KMS-11 (cell line): ENCODE measurements at regions not wholly inside any gene's neighbourhood (a gene's known extent, or its start where the extent isn't known, plus 50 kb on each side); places are given as distances from the start of the nearest gene placed in this dataset.

ENCODE experiments used
- H2AFZ ChIP-seq: fragments of 200-600 bp; sonication (generic); 2 replicates; pipeline ENCODE4 v1.6.1; 2016; ENCODE audit warnings: antibody characterized with exemption, mixed run types, low read depth
- H3K27ac ChIP-seq: fragments of 200-600 bp; sonication (generic); 2 replicates; pipeline ENCODE4 v1.6.1; 2016; ENCODE audit warnings: mild to moderate bottlenecking, mixed run types
- H3K27me3 ChIP-seq: fragments of 200-600 bp; sonication (generic); 2 replicates; pipeline ENCODE4 v1.6.1; 2017; ENCODE audit warnings: mild to moderate bottlenecking, low read depth, mixed run types, moderate library complexity; ENCODE audit not compliant: insufficient read depth
- H3K36me3 ChIP-seq: fragments of 200-600 bp; sonication (generic); 2 replicates; pipeline ENCODE4 v1.6.1; 2017; ENCODE audit warnings: mild to moderate bottlenecking, mixed run types; ENCODE audit not compliant: insufficient read depth
- H3K4me1 ChIP-seq: fragments of 200-600 bp; sonication (generic); 2 replicates; pipeline ENCODE4 v1.6.1; 2016; ENCODE audit warnings: mild to moderate bottlenecking, low read depth, mixed run types; ENCODE audit not compliant: poor library complexity, severe bottlenecking
- H3K4me2 ChIP-seq: fragments of 200-600 bp; sonication (generic); 2 replicates; pipeline ENCODE4 v1.7.0; 2016; ENCODE audit warnings: mild to moderate bottlenecking, mixed run types
- H3K4me3 ChIP-seq: fragments of 200-600 bp; sonication (generic); IDR thresholded peaks from 2 replicates; pipeline ENCODE4 v1.6.1; 2017; ENCODE audit warnings: low read depth, low read length, mixed read lengths; ENCODE audit not compliant: insufficient read depth
- H3K79me2 ChIP-seq: fragments of 200-600 bp; sonication (generic); 2 replicates; pipeline ENCODE4 v1.6.1; 2016; ENCODE audit warnings: low read depth, mixed run types; ENCODE audit not compliant: insufficient read depth
- H3K9ac ChIP-seq: fragments of 200-600 bp; sonication (generic); 2 replicates; pipeline ENCODE4 v1.6.1; 2016; ENCODE audit warnings: mild to moderate bottlenecking, mixed run types
- H4K20me1 ChIP-seq: fragments of 200-600 bp; sonication (generic); 2 replicates; pipeline ENCODE4 v1.6.1; 2016; ENCODE audit warnings: mild to moderate bottlenecking, mixed run types; ENCODE audit not compliant: insufficient read depth
- TF ChIP-seq, protein P1 (sequence below): fragments of 200-600 bp; sonication (generic); conservative IDR thresholded peaks from 2 replicates; pipeline ENCODE4 v1.6.1; 2017; ENCODE audit warnings: low read depth, mild to moderate bottlenecking, antibody characterized with exemption, low read length, moderate library complexity, mixed read lengths

DNA sequence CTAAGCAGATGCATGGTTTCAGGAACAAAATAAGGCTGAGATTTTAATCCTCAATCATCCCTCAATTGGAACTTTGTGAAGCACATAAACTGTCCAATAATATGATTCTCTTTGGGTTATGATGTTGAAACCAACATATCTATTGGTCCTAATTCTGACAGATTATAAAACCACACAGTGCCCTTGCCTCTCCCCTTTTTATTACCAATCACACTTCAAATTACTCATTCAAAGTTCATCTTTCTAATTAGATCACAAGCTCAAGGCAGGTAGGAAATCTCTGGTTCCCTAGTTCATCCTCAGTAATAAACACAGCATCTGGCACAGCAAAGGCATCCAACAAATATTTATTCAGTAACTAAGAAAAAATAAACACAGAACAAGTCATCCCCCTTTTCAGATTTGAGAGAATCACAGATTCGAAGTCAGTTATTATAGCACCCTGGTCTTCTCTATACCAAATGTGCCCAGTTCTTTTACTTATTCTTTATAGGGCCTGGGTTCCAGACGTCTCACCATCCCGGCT, 611.6 kb downstream of the INSC start:
- Histone ChIP-seq H4K20me1 (no peaks in the 10 kb centered on the region), H3K4me2 (no peak overlapping the region), H3K27me3 (no peaks in the 10 kb centered on the region), H3K79me2 (no peaks in the 10 kb centered on the region), H3K9ac (no peak overlapping the region), H3K4me1 (no peaks in the 10 kb centered on the region), H2AFZ (no peak overlapping the region), H3K27ac (no peak overlapping the region), H3K4me3 (no peak overlapping the region), H3K36me3 (no peaks in the 10 kb centered on the region)
- TF ChIP-seq, protein P1, sequence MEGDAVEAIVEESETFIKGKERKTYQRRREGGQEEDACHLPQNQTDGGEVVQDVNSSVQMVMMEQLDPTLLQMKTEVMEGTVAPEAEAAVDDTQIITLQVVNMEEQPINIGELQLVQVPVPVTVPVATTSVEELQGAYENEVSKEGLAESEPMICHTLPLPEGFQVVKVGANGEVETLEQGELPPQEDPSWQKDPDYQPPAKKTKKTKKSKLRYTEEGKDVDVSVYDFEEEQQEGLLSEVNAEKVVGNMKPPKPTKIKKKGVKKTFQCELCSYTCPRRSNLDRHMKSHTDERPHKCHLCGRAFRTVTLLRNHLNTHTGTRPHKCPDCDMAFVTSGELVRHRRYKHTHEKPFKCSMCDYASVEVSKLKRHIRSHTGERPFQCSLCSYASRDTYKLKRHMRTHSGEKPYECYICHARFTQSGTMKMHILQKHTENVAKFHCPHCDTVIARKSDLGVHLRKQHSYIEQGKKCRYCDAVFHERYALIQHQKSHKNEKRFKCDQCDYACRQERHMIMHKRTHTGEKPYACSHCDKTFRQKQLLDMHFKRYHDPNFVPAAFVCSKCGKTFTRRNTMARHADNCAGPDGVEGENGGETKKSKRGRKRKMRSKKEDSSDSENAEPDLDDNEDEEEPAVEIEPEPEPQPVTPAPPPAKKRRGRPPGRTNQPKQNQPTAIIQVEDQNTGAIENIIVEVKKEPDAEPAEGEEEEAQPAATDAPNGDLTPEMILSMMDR, result no peak

DNA sequence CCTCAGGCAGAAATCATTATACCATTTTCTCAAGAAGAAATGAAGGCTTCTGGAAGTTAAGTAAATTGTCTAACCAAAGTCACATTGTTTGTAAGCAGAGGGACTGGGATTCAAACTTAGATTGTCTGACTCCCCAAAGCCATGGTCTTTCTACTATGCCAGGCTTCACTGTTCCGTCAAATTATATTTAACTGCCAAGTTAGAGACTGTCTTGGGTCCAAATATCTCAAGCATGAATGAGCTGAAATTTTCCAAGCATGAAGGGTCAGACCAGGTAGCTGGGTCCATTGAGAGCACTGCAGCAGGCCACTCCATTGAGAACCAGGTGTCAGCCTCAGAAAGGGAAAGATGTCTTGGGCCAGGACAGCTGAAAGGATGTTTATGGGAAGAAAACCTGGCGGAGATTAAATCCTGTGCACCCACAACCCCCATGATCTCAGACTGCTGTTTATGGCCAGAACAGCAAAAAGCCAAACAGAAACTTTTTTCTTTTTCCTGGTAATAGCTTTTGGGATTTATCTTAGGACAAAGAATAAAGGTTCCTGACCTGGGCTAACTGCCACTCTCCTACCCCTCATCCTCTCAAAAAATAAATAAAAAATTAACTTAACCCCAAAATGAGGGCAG, 612.3 kb downstream of the INSC start:
- H3K27ac ChIP-seq, result no peak overlapping the region
- H3K79me2 ChIP-seq, result no peaks in the 10 kb centered on the region
- H3K4me2 ChIP-seq, result no peak overlapping the region
- no peaks in the 10 kb centered on the region for H3K4me1 ChIP-seq
- H3K4me3 ChIP-seq, result no peak overlapping the region
- H3K27me3 ChIP-seq, result no peaks in the 10 kb centered on the region
- no peaks in the 10 kb centered on the region for H3K36me3 ChIP-seq
- H4K20me1 ChIP-seq, result no peaks in the 10 kb centered on the region
- H2AFZ ChIP-seq, result no peak overlapping the region
- no peak overlapping the region for H3K9ac ChIP-seq
- TF ChIP-seq, protein P1, result no peak

DNA sequence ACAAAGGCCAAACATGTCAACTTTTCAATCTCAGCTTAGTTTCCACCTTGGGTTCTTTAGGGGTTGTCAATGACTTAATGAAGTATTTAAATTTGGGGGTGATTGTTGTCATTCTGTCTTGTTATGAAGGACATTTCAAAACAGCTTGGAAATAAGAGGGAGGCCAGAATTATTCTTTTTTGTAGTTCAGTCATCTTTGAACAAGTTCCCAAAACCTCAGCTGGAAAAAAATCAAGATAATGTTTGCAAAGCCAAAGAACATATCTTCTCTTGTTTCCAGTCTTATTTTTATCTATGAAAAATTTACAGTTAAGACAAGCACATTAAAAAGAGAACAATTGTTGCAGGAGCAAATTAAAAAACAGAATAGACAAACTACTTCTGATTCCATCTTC, 612.8 kb downstream of the INSC start:
- no peak overlapping the region for H3K4me3 ChIP-seq
- no peaks in the 10 kb centered on the region for H3K4me1 ChIP-seq
- no peaks in the 10 kb centered on the region for H3K36me3 ChIP-seq
- TF ChIP-seq, protein P1, result no peak
- H3K9ac ChIP-seq, result no peak overlapping the region
- H3K4me2 ChIP-seq, result no peak overlapping the region
- H3K27ac ChIP-seq, result no peak overlapping the region
- no peaks in the 10 kb centered on the region for H3K27me3 ChIP-seq
- no peaks in the 10 kb centered on the region for H4K20me1 ChIP-seq
- no peaks in the 10 kb centered on the region for H3K79me2 ChIP-seq
- H2AFZ ChIP-seq, result no peak overlapping the region

DNA sequence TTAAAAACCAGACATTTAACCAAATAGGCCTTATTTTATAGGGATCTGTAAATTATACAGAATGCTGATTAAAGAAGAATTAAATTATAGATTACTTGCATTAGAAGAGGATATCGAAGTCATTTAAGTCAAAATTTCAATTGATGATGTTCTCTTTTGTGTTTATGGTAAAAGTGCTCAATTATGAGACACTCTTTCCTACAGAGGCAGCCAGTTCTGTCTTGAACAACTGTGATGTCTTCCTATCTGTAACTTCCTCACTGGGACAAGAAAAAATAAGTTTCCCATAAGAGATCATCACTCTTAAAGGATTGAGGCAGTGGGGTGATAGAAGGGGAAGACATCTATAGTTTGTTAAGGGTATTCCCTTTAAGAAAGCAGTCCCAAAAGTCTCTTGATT, 613.5 kb downstream of the INSC start:
- H3K36me3 ChIP-seq, result no peaks in the 10 kb centered on the region
- H3K4me3 ChIP-seq, result no peak overlapping the region
- H3K27me3 ChIP-seq, result no peaks in the 10 kb centered on the region
- H3K4me2 ChIP-seq, result no peak overlapping the region
- no peak overlapping the region for H2AFZ ChIP-seq
- H3K27ac ChIP-seq, result no peak overlapping the region
- no peak overlapping the region for H3K9ac ChIP-seq
- no peaks in the 10 kb centered on the region for H3K79me2 ChIP-seq
- no peaks in the 10 kb centered on the region for H4K20me1 ChIP-seq
- H3K4me1 ChIP-seq, result no peaks in the 10 kb centered on the region
- TF ChIP-seq, protein P1, result no peak
